GM12892 (cell line): ENCODE measurements at regions not wholly inside any gene's neighbourhood (a gene's known extent, or its start where the extent isn't known, plus 50 kb on each side); places are given as distances from the start of the nearest gene placed in this dataset.

Experiments
- DNase-seq: peaks from one replicate; pipeline ENCODE4 v3.0.0; 2011; ENCODE audit not compliant: insufficient read length
- FAIRE-seq: peaks from 2 replicates; lab custom pipeline; 2011; peaks lifted over from hg19 to GRCh38; lab: Jason Lieb, UNC
- POLR2A ChIP-seq: IDR thresholded peaks from 2 replicates; pipeline ENCODE4 v1.6.1; 2011; ENCODE audit warnings: low read depth, low read length, control low read depth
- POLR2AphosphoS5 ChIP-seq: IDR thresholded peaks from 2 replicates; pipeline ENCODE4 v1.6.1; 2011; ENCODE audit warnings: low read depth, low read length, control low read depth
- TAF1 ChIP-seq: IDR thresholded peaks from 2 replicates; pipeline ENCODE4 v1.6.1; 2011; ENCODE audit warnings: low read depth, mild to moderate bottlenecking, control low read depth, low read length, borderline replicate concordance

GRCh38 chr2:139000131-139000785 lies 220.1 kb upstream of the NXPH2 start:
- FAIRE-seq, result no peak
- TF ChIP-seq TAF1 (no peak), POLR2A (no peak), POLR2AphosphoS5 (no peak)
- no peak for DNase-seq

- FAIRE-seq (no peak), DNase-seq (no peak)
- TF ChIP-seq TAF1, result no peak
- no peak for TF ChIP-seq POLR2AphosphoS5
- no peak for TF ChIP-seq POLR2A
Measured at GRCh38 chr2:138997856-138998517, 217.8 kb upstream of the NXPH2 start.

DNA sequence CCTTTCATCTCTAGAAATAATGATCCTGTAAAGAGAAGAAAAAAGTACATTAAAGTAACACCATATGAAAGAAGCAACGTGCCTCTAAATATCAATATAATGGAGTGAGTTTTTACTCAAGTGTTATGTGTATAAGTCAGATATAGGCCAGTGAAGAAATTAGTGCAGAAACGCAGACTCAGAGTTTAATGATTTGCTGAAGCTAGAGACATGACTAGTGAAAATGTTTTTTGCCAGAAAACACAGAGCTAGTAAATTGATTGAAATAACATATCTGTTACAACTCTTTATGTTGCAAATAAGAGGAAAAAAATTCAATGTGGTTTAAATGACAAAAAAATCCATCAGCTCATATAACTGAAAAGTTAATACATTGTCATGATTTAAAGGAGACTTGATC lies 217.2 kb upstream of the NXPH2 start:
- FAIRE-seq (no peak), DNase-seq (no peak)
- TF ChIP-seq POLR2A (no peak), TAF1 (no peak), POLR2AphosphoS5 (no peak)

DNA sequence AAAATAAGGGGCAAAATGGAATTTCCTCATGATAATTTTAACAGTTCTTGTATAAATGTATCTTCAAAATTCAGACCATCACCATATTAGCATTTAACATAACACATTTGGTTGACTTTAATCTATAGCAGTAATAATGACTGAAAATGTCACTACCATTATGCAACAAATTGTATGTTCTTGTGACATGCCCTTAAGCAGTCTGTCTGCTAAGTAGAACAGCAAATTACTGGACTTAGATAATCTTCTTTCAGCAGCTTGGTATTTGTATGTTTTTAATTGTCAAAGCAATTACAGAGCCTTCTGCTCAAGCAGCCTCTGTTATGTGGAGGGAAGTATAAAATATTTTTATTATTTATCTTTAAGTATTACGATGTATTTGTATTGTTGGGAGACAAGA lies 214.3 kb upstream of the NXPH2 start:
- TF ChIP-seq POLR2AphosphoS5, result no peak
- TF ChIP-seq TAF1, result no peak
- TF ChIP-seq POLR2A, result no peak
- FAIRE-seq (no peak), DNase-seq (no peak)

GRCh38 chr2:138985881-138986280 lies 205.7 kb upstream of the NXPH2 start:
- DNase-seq (no peak), FAIRE-seq (no peak)
- TF ChIP-seq POLR2A (no peak), POLR2AphosphoS5 (no peak), TAF1 (no peak)

DNA sequence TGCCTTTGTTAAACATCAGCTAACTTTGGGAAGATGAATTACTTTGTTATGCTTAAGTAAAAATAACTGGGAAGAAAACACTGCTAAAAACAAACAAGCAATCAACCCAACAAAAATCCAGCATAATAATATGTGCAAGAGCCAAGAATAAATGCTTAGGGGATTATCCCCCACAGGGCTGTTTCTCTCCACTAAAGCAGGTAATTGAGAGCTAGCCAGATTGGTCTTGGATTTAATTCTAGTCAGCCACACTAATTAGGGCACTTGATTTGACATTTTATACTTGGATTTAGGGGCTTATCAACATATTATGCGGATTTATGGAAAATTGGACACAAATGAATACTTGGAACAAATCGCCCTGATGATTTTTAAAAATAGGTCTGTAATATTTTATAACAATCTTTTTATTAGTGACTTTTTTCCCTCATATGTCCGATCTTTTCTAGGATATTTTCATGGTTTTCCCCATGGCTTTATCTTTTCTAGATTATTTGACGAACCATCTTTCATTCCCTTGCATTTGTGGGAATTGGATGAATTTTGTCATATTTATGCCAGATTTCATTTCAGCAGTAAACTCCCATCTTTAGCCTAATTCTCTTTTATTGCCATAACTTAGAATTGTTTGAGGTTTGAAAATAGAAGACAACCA lies 199.1 kb upstream of the NXPH2 start:
- TF ChIP-seq TAF1, result no peak
- no peak for TF ChIP-seq POLR2AphosphoS5
- TF ChIP-seq POLR2A, result no peak
- no peak for DNase-seq
- no peak for FAIRE-seq

GRCh38 chr2:138974651-138975050 lies 194.5 kb upstream of the NXPH2 start:
- DNase-seq (no peak), FAIRE-seq (no peak)
- TF ChIP-seq POLR2A, result no peak
- no peak for TF ChIP-seq POLR2AphosphoS5
- no peak for TF ChIP-seq TAF1

DNA sequence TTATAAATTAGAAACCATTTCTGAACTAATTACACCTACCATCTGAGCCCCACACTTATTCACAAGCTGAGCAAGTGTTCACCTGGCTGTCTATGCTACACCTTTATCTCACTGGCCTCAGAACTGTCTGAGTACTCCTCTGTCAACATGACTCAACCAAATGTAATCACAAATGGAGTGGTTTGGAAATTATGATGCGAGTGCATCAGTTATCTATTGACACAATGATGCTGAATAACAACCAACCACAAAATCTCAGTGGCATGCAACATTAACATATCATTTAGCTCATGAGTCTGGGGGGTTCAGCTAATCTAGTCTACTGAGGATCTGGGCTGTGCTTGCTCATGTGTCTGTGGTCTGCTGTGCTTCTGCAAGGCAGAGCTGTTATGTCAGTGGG lies 184.2 kb upstream of the NXPH2 start:
- DNase-seq (no peak), FAIRE-seq (no peak)
- no peak for TF ChIP-seq TAF1
- no peak for TF ChIP-seq POLR2A
- TF ChIP-seq POLR2AphosphoS5, result no peak

GRCh38 chr2:138962686-138963085 lies 182.5 kb upstream of the NXPH2 start:
- FAIRE-seq, result no peak
- TF ChIP-seq POLR2A (no peak), TAF1 (no peak), POLR2AphosphoS5 (no peak)
- DNase-seq, result no peak

- no peak for FAIRE-seq
- DNase-seq, result no peak
- TF ChIP-seq POLR2A, result no peak
- TF ChIP-seq POLR2AphosphoS5, result no peak
- TF ChIP-seq TAF1, result no peak
Measured at GRCh38 chr2:138960191-138960590, 180.0 kb upstream of the NXPH2 start.

DNA sequence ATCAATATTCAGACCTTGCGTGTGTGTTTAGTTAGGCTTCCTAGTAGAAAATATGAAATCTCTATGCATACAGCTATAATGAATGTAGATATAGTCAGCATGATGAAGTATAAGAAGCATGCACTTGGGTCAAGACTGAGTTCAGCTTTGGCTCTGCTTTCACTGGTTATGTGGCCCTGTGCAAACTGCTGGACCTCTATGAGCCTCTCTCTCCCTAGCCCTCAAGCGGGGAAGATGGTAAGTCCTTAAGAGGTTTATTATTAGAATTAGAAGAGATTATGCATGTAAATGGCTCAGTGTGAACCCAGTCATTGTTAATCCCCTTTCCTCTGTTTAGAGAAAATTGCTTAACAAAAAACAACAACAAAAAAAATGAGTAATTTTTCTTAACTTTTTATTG lies 178.8 kb upstream of the NXPH2 start:
- FAIRE-seq (no peak), DNase-seq (no peak)
- no peak for TF ChIP-seq TAF1
- no peak for TF ChIP-seq POLR2A
- no peak for TF ChIP-seq POLR2AphosphoS5

DNA sequence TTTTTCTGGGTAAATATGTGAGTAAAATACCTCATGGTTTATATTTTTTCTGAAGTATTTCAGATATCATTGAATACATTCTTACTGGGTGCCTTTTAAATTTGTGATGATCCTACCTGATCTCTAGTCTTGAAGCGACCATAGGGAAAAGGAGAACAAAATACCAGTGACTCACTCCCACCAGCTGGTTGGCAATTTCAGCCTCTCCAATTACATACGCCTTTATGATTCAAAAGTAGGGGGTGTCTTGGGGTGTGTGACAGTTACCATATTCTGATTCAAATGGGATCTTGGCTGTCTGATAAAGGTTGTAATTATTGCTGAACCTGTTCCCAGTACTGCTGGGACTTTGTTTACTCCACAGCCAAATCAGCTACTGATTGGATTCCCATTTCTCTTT lies 175.9 kb upstream of the NXPH2 start:
- DNase-seq, result no peak
- TF ChIP-seq POLR2A (no peak), POLR2AphosphoS5 (no peak), TAF1 (no peak)
- no peak for FAIRE-seq
